ENCODE measurements at regions not wholly inside any gene's neighbourhood (a gene's known extent, or its start where the extent isn't known, plus 50 kb on each side); places are given as distances from the start of the nearest gene placed in this dataset.
"Not testable (repeated sequence)": the region's sequence is repeated elsewhere in the genome, so short reads cannot be mapped to it uniquely, and the experiment has no call there.

- DNase-seq (ENCODE audit: low read depth in 2 of 2): no peak
Observed at GRCh38 chr16:79895917-79896203, 295.3 kb upstream of the MAF start.

- no peak for DNase-seq (ENCODE audit: low read depth in 2 of 2)
Observed at GRCh38 chr16:79895053-79895916, 294.7 kb upstream of the MAF start.

GRCh38 chr16:79893445-79893844 lies 292.9 kb upstream of the MAF start:
- no peak for DNase-seq (ENCODE audit: low read depth in 2 of 2)

GRCh38 chr16:79892278-79892677 lies 291.7 kb upstream of the MAF start:
- no peak for DNase-seq (ENCODE audit: low read depth in 2 of 2)

- no peak for DNase-seq (ENCODE audit: low read depth in 2 of 2)
Observed at GRCh38 chr16:79891458-79891857, 290.9 kb upstream of the MAF start.

- DNase-seq (ENCODE audit: low read depth in 2 of 2): no peak
Observed at GRCh38 chr16:79887541-79888540, 287.3 kb upstream of the MAF start.

- DNase-seq (ENCODE audit: low read depth in 2 of 2): no peak
Observed at GRCh38 chr16:79885320-79885719, 284.8 kb upstream of the MAF start.

GRCh38 chr16:79883494-79883893 lies 283.0 kb upstream of the MAF start:
- DNase-seq (ENCODE audit: low read depth in 2 of 2): no peak

- no peak for DNase-seq (ENCODE audit: low read depth in 2 of 2)
Observed at GRCh38 chr16:79882340-79883005, 281.9 kb upstream of the MAF start.

- DNase-seq (ENCODE audit: low read depth in 2 of 2): not testable (repeated sequence)
Observed at GRCh38 chr16:79881107-79881506, 280.6 kb upstream of the MAF start.

GRCh38 chr16:79876332-79876730 lies 275.8 kb upstream of the MAF start:
- DNase-seq (ENCODE audit: low read depth in 2 of 2): no peak

- no peak for DNase-seq (ENCODE audit: low read depth in 2 of 2)
Observed at GRCh38 chr16:79874391-79874790, 273.9 kb upstream of the MAF start.

GRCh38 chr16:79873825-79874224 lies 273.3 kb upstream of the MAF start:
- no peak for DNase-seq (ENCODE audit: low read depth in 2 of 2)

GRCh38 chr16:79871906-79872305 lies 271.4 kb upstream of the MAF start:
- no peak for DNase-seq (ENCODE audit: low read depth in 2 of 2)

- DNase-seq (ENCODE audit: low read depth in 2 of 2): no peak
Observed at GRCh38 chr16:79870016-79870886, 269.7 kb upstream of the MAF start.

GRCh38 chr16:79869304-79870015 lies 268.9 kb upstream of the MAF start:
- DNase-seq (ENCODE audit: low read depth in 2 of 2): no peak

- no peak for DNase-seq (ENCODE audit: low read depth in 2 of 2)
Observed at GRCh38 chr16:79868841-79869240, 268.3 kb upstream of the MAF start.

GRCh38 chr16:79867425-79867997 lies 267.0 kb upstream of the MAF start:
- DNase-seq (ENCODE audit: low read depth in 2 of 2): no peak

- DNase-seq (ENCODE audit: low read depth in 2 of 2): no peak
Observed at GRCh38 chr16:79865918-79866317, 265.4 kb upstream of the MAF start.

GRCh38 chr16:79864781-79865391 lies 264.3 kb upstream of the MAF start:
- DNase-seq (ENCODE audit: low read depth in 2 of 2): no peak
